HG03060 (cell line): ENCODE measurements at regions not wholly inside any gene's neighbourhood (a gene's known extent, or its start where the extent isn't known, plus 50 kb on each side); places are given as distances from the start of the nearest gene placed in this dataset.

Experiments
- ATAC-seq: cut with Tn5 transposase; IDR thresholded peaks from one replicate; pipeline ENCODE4 v1.9.1; 2021; ENCODE audit warnings: low read depth, moderate number of reproducible peaks; ENCODE audit not compliant: unreplicated experiment

DNA sequence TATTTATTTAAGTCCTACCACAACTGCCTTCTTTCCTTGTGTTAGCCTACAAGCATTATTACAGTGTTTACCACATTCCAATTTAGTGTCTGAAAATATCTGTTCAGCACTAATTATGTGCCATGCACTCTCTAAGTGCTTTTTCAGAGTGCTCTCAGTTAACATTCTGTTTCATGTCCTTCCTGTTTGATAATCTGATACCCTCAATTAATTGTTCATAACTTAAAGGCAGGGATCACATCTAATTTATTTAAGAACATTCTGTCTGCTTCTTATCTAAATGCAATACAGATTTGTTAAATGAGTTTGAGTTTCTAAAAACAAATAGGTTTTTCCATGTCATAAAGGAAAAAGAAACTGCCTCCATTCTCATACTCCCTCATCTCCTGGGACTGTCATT, 649.6 kb upstream of the ATXN8OS start:
- ATAC-seq, result no peak

GRCh38 chr13:69450245-69450644, 657.4 kb upstream of the ATXN8OS start:
- ATAC-seq, result no peak

DNA sequence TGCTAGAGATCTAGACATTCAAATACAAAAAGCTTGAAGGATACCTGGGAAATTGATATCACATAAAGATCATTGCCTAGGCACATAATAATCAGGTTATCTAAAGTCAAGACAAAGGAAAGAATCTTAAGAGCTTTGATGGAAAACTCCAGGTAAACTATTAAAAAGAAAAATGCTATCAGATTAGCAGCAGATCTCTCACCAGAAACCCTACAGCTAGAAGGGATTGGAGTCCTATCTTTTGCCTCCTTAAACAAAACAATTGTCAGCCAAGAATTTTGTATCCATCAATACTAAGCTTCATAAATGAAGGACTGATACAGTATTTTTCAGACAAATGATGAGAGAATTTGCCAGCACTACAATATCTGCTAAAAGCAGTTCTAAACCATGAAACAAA, 682.4 kb upstream of the ATXN8OS start:
- ATAC-seq, result no peak

- no peak for ATAC-seq
These were observed 683.8 kb upstream of the ATXN8OS start for GRCh38 chr13:69423844-69424243.

DNA sequence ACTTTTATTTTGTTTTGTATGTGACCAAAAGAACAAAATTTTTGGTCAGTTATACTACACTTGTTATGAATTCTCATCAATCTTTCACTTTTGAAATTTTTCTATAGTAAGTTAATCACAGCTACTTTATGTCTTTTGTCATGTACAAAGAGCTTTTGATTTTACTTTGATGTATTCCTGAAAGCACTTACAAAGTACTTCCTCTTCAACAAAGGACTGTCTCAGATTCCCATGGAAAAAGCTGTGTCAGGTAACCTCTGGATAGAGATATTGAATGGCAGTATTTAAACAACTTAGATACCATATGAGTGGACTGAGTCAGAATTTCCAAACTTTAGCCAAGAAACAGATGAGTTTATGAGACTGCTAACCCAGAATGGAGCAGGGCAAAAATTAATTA, 689.3 kb upstream of the ATXN8OS start:
- no peak for ATAC-seq

- no peak for ATAC-seq
These were observed 696.9 kb upstream of the ATXN8OS start for GRCh38 chr13:69410761-69411160.

- no peak for ATAC-seq
These were observed 715.9 kb upstream of the ATXN8OS start for GRCh38 chr13:69391756-69392155.

DNA sequence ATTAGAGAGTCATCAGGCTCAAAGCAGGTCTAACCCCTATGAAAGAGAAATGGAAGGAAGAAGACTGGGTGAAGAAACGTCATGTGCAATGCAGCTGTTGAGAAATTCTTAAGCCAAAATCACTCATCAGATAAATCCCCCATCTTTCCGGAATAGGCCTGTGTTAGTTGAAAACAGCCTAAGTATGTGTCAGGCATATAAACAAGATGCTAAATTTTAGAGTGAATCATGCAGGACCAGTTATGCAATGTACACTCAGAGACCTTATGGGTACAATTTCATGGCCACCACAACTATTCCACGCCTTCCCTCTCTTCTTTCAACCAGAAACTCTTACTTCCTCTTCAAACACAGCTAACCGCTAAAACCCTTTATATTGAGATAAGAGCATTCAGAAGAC, 717.7 kb upstream of the ATXN8OS start:
- no peak for ATAC-seq

DNA sequence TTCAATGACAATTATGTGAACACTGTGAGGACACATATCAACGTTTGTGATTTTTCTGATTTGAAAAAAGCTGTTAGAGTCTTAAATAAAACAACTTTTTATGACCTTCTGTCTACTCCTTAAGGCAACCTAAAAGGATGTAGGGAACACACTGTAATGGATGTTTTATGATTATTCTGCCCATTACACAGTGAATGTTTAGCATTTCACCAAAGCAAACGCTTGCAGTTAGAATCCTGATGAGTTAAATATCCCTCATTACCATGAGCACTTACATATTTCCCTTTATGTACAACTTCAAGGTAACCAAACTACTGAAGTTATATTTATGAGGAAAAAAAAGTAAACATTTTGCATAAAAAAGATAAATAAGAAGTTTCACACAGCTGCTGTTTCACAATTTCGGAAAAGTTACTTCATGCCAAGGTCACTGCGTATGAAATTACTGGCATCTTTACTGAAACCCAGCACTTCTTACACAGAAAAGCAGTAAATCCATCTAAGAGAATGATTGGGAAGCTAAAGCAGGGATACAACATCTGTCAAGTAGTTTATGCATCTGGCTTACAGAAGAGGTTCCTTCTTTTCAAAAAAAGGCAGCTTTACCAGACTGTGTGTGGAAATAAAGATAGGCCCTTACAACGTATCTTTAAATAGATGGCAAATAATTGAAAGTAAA, 733.7 kb upstream of the ATXN8OS start:
- ATAC-seq, result no peak

DNA sequence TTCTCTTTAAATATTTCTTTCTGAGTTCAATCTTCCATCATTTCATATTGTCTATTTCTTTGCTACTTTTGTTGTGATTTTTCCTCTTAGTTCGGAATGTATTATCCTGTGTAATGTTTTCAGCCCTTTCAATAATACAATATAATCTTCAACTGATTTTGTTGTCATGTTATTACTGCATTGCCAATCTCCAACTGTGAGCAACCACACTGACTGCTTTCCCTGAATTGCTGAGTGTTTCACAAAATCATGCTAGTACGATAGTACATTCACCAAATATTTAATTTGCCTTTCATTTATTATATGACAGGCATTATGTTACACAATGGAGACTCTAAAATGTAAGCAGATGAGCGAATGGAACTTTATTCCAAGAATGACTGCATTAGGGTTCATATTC, 744.3 kb upstream of the ATXN8OS start:
- no peak for ATAC-seq

DNA sequence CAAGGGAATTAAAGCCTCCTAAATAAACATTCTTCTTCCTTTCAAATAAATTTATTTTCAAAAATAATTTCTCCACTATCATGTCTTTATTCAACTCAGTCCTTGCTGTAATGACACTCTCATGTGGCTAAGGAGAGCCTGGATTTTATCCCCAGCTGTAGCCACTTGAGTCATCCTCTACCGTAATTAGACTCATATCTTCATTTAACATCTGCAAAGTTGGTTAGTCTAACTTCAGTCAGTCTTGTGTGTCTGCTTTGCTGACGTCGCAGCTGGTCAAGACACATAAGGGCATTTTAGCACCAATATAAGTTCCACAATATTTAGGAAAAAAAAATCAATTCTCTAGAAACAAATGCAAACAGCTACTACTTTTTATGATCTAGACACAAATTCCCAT, 776.4 kb upstream of the ATXN8OS start:
- ATAC-seq, result no peak

GRCh38 chr13:69324090-69324886, 783.3 kb upstream of the ATXN8OS start:
- no peak for ATAC-seq

GRCh38 chr13:69319656-69320055, 788.0 kb upstream of the ATXN8OS start:
- ATAC-seq, result no peak

- ATAC-seq, result no peak
These were observed 792.6 kb upstream of the ATXN8OS start for GRCh38 chr13:69315039-69315438.

DNA sequence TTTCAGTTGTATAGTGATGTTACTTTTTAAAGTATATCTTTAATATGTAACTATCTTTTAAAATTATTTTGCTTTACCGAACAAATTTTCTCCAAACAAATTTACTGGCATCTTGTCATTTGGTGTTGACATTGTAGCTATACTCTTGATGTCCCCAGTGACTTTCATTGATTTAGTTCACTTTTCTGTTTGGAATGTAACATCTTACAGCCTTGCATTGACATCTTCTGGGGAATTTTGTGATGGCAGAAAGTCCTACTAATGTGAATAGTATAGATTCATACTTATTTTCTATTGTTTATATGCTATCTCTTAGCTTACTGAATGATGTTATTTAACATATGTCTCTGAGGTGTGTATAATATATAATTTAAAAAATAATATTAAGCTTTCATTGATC, 800.9 kb upstream of the ATXN8OS start:
- ATAC-seq, result no peak

DNA sequence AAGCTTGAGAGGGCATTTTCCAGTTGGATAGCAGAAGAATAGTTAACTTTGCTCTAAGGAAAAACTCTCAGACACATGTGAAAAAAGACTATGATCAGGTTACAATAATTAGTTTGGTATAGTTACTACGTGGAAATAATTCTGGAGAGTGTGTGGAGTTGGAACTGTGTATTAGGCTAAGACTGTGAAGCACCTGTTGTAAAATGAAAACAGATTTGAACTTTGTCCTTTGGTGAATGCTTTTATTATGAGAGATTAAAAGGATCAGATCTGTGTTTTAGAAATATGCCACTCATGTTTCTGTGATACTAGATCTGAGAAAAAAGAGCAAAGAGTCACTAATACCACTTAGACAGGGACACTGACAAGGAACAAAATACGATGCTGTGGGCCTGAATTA, 807.5 kb upstream of the ATXN8OS start:
- ATAC-seq, result no peak

- ATAC-seq, result no peak
These were observed 811.5 kb upstream of the ATXN8OS start for GRCh38 chr13:69296130-69296529.

- no peak for ATAC-seq
These were observed 814.7 kb upstream of the ATXN8OS start for GRCh38 chr13:69292789-69293425.

DNA sequence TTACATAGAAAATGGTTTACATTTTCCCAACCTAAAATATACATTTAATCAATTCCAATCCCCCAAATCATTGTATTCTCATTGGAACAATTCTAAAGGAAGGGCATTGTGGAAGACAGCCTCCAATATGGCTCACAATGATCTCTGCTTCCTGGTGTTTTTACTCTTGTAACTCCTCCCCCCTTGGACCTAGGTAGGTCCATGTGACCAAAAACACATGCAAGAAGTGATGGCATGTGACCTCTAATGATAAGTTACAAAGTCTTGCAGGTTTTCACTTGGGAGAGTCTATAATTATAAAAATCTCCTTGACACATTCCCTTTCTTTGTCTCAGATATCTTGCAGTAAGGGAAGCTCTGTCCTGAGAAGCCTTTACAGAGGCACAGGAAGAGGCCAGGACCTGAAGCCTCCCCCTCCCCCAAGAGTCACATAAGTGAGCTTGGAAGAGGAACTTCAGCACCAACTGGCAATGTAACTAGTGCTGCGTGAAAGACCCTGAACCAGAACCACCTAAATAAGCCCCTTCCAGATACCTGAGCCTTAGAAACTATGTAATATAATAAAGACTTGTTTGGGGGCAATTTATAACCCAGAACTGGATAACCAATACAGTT, 816.2 kb upstream of the ATXN8OS start:
- no peak for ATAC-seq

- ATAC-seq, result no peak
These were observed 819.6 kb upstream of the ATXN8OS start for GRCh38 chr13:69288026-69288425.

DNA sequence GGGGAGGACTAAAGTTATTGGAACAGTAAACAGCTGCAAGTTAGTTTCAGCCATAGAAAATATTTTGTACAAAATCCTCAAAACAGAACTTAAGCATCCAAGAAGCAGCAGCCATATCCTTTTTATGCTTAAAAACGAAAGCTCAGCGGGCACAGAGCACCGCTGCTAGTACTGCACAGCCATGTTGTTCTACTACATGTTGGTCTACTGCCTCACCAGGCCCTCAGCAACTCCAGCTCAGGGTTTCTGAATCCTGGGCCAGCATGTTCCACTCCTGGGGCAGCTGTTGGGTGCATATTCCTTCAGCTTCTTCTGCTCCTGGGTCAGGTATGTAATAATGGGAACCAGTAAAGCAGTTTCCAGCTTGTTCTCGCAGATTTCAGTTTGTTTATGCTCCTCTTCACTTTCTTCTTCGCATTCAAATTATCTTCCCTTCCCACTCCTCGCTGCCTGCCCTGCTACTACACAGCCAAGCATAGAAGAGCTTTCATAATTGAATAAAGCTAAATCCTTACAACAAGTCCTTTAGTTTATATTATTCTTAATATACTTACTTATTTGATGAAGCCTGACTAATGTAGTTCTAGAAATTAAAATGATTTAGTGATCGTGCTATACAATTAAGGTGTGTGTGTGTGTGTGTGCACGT, 820.5 kb upstream of the ATXN8OS start:
- ATAC-seq, result no peak
